ENCODE measurements at regions not wholly inside any gene's neighbourhood (a gene's known extent, or its start where the extent isn't known, plus 50 kb on each side); places are given as distances from the start of the nearest gene placed in this dataset.

DNA sequence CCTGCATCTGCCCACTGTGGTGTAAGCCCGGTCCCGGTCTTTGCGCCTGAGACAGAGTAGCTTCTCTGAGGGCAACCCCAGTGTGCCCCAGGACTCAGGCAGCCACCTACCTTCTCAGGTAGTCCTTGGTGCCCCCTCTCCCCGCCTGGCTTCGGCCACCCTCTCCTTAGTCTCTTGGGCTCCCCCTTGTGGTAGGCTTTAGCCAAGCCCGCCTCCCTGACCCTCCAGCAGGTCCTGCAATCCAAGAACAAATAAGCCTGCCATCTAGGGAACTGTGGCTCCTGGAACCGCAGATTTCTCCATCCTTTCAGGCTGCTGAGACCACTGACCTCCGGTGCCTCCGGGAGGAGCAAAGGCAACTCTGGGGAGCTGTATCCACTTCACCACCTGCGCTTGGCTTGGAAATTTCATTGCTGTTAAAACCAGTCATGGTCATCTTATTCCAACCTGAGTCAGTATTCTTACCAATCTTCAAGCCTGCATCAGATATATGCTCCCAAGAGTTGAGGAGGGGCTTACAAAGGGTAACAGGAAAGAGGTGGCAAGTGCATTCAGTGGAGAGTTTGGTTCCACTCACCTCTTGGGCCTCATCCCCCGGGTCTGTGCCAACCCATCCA, 52.8 kb upstream of the TENM4 start:
- intact Hi-C loops (cut with micrococcal nuclease) = loop anchor here (5.0 kb wide), 1 partner anchor 846 kb away; no protein-coding TSS in a partner anchor

DNA sequence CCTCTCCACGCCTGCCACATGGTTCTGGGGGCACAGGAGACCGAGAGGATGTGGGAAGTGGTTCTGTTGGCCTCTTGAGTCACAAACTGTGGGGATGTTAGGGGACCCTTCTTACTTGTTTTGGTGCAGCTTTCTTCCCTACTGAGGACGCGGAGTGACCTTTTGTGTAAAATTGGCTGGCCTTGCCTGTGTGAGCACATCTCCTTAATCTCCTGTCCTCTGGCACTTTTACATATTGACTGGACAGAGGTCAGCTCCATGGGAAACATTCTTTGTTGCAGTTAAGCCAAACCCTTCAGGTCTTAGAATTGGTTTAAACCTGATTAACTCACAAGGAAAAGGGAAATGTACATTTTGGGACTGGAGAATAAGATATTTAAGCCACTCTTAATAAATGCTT, 51.2 kb upstream of the TENM4 start:
- intact Hi-C loops (cut with micrococcal nuclease) = loop anchor here (5.0 kb wide), 1 partner anchor 845 kb away; no protein-coding TSS in a partner anchor
